NCI-H2196 (cell line): ENCODE measurements at regions not wholly inside any gene's neighbourhood (a gene's known extent, or its start where the extent isn't known, plus 50 kb on each side); places are given as distances from the start of the nearest gene placed in this dataset.
"Not testable (repeated sequence)": the region's sequence is repeated elsewhere in the genome, so short reads cannot be mapped to it uniquely, and the experiment has no call there.

ENCODE experiments used
- DNase-seq: peaks from one replicate; lab custom pipeline; 2025; ENCODE audit not compliant: unreplicated experiment; lab: John Stamatoyannopoulos, UW

DNA sequence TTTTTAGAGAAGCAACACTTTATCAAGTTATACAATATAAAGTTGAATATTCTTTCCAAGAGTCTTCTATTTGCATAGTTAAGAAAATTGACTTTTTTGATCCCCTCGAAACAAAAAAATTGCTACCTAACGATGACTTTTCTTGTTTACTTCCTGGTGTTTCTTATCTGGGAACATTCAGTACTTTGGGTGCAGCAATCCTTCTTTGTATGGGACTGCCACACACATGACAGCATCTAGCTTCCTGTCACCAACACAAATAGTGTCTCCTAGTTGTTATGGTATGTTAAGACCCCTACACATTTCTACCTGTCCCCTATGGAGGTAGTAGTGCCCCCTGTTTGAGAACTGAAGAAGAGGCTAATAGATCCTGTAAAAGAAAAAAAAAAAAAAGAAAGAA is 841.7 kb upstream of the FAT3 start:
- DNase-seq, result no peak

DNA sequence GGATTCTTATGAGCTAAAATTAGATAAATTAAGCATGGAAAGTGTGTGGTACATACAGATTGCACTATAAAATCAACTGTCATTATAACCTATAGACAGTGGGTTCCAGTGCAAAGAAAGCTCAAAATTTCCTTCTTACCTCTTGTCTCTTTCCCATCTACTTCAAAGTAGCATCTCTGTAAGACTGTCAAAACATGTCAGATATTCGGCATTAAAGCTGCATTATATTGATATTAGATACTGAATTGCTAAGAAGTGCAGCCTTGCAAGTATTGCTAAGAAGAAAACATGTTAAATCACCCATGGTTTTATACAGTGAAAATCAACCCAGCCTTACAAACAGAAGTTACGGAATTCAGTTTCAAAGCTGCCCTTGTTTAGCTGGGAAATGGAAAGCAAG is 849.8 kb upstream of the FAT3 start:
- no peak for DNase-seq

GRCh38 chr11:91373497-91373896 is 851.1 kb upstream of the FAT3 start:
- no peak for DNase-seq

DNA sequence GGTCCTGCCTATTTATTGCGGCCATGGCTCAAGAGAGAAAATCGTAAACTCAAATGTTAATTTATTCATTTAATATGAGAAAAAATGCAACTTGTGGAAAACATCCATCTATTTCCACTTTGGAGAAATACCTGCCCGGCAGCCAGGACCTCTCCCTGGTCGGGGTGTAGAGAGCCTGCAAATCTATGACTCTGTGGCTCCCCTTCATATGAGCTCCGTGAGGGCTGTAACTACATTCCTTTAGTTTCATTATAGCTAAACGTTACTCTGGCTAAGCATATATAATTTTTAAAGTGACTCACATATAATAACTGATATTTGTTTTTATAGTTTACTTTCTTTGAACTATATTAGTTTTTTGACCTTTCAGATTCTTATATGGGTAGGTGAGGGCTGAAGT is 857.8 kb upstream of the FAT3 start:
- no peak for DNase-seq

- DNase-seq, result no peak
Observed at GRCh38 chr11:91365986-91366585, 858.5 kb upstream of the FAT3 start.

GRCh38 chr11:91350931-91351330 is 873.7 kb upstream of the FAT3 start:
- DNase-seq, result no peak

- DNase-seq, result no peak
Observed at GRCh38 chr11:91326751-91327150, 897.9 kb upstream of the FAT3 start.

DNA sequence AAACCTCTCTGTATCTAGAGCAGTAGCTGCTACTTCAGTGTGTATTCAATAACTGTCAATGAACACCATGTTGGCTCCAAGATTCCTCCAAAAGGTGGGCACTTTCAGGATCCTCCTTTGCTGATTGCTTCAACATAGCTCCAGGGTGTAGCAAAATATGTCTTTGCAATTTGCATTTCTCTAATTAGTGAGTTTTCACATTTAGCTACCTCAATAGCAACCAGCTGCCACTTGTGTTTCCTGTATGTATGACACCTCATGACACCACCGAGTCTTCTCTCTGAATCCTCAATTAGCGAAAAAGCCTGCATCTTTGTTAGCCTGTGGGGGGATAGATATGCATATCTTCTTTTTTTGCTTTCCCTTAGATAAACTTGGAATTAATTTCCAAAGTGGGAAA is 898.3 kb upstream of the FAT3 start:
- no peak for DNase-seq

- no peak for DNase-seq
Observed at GRCh38 chr11:91314521-91314920, 910.1 kb upstream of the FAT3 start.

GRCh38 chr11:91312541-91312940 is 912.1 kb upstream of the FAT3 start:
- DNase-seq, result no peak

- DNase-seq, result no peak
Observed at GRCh38 chr11:91310085-91310484, 914.5 kb upstream of the FAT3 start.

DNA sequence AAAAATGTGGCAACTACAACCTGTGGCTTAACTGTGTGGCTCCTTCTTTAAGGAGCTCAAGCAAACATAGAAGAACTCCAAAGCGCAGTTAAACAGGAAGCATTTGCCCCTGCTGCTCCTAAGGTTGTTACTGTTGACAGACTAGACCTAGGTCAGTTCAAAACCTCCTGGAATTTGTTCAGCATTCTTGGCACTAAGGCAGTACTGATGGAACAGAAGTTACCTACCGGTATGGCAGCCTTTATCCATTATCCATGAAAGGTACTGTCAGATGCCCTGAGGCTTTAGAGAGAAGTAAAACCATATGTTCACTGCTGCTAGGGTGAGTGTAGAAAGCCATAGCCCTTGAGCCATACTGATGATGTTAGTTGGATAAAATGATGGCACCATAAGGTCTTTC is 916.5 kb upstream of the FAT3 start:
- DNase-seq, result no peak

DNA sequence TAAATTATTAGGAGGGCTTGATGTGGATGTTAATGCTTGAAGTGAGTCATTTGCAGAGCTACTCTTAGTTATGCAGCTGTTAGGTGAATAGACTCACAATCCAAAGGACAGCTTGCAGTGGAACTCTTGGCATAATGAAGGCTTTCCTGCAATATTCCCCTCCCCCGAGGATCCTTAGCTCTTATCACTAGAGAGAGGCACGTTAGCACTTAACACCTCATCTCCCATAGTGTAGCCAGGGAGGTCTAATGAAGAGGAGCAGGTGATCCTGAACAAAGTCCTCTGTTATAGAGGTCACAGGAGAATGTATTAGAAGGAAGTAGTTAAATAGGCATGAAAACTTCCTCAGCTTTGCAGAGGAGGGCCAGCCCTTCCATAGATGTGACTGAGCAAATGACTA is 919.2 kb upstream of the FAT3 start:
- DNase-seq, result no peak

- no peak for DNase-seq
Observed at GRCh38 chr11:91303749-91304148, 920.9 kb upstream of the FAT3 start.

DNA sequence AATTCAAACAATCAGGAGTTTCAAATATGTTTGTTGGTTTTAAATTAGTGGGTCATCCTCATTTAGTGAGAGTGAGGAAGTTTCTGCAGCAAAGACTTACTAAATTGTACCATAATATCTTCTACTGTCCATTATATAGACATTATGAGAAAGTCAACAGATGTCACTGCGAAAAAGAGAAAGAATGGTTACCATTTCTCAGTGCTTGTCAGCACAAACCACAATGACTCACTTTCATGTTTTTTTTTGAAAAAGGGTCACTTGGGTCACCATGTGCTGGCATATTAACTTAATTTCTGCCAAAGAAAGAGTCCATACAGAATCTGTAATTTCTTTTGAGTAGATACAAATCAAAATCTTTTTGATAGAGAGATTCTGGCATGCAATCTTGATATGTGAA is 924.6 kb upstream of the FAT3 start:
- no peak for DNase-seq

DNA sequence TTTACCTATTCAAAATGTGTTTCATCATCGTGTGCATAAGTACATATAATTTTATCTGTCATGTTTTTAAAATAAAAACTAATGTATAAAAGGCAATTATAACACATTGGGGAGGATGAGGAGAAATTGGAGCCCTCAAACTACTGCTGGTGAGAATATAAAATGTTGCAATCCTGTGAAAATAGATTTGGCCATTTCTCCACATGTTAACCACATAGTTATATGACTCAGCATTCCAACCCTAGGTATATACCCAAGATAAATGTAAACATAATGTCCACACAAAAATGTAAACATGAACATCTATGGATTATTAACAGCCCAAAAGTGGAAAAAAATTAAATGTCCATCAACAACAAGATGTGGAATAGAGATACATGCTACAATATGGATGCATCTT is 928.0 kb upstream of the FAT3 start:
- DNase-seq, result no peak

- no peak for DNase-seq
Observed at GRCh38 chr11:91295591-91295990, 929.0 kb upstream of the FAT3 start.

DNA sequence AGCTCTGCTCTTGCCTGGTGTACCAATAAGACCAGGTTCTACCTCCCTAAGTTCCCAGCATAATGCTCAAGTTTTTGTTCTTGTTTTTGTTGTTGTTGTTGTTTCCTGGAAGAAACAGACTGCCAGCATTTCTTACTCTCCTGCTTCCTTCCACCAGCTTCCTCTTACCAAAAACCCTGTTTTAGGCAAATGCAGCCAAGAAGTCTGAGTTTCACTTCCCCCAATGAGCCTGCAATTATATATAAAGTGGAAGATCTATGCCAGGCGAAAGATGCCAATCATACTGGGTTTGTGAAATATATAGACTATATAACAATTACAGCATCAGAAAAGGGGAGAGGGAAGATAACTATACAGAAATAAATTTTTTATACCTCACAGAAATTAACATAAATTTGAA is 931.5 kb upstream of the FAT3 start:
- DNase-seq, result no peak

DNA sequence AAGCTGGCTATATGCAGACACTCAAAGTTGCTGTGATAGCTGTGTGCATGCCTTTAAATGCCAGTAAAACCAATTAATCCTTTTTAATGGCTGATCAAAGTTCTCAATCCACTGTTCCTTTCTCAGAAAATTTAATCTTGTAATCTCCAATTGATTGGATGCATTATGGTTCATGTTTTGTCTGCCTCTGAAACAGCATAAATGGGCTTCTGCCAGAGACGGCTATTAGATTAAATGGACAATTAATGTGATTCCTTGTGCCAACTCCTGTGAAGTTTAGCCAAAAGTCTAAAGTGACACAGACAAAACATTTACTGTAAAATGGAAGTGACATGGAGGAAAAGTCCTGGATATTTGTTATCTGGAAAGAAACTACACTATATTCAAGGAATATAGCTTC is 952.5 kb upstream of the FAT3 start:
- no peak for DNase-seq

DNA sequence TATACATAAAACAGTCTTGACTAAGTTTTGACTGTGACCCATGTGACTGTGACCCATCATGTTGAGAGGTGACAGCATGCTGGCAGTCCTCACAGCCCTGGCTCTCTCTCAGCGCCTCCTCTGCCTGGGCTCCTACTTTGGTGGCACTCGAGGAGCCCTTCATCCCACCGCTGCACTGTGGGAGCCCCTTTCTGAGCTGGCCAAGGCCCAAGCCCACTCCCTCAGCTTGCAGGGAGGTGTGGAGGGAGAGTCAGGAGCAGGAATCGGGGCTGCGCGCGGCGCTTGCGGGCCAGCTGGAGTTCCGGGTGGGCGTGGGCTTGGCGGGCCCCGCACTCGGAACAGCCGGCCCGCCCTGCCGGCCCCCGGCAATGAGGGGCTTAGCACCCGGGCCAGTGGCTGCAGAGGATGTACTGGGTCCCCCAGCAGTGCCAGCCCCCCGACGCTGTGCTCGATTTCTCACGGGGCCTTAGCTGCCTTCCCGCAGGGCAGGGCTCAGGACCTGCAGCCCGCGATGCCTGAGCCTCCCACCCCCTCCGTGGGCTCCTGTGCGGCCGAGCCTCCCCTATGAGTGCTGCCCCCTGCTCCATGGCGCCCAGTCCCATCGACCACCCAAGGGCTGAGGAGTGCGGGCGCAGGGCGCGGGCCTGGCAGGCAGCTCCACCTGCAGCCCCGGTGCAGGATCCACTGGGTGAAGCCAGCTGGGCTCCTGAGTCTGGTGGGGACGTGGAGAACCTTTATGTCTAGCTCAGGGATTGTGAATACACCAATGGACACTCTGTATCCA is 955.9 kb upstream of the FAT3 start:
- not testable (repeated sequence) for DNase-seq

DNA sequence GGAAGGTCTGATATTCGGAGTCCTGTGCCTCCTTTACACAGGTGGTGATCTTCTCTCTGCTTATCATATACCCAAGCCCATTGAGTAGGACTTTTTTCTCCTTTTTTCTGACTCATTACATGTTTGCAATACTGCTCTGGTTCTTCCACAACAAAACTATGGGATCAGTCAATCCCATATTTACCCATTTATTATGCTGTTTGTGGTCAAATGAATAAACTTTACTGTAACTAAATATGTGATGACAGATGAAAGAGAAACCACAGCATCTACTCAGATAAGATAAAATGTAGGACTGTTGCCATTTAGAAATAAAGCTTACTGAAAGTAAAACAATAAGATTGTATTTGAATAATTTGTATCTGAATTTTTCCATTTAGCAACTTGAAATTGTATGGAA is 958.7 kb upstream of the FAT3 start:
- DNase-seq, result no peak

GRCh38 chr11:91264481-91264880 is 960.1 kb upstream of the FAT3 start:
- DNase-seq, result no peak
